ENCODE measurements at regions not wholly inside any gene's neighbourhood (a gene's known extent, or its start where the extent isn't known, plus 50 kb on each side); places are given as distances from the start of the nearest gene placed in this dataset.

GRCh38 chr17:77810536-77810935 lies 148.0 kb upstream of the TNRC6C start:
- H3K9me3 ChIP-seq (ENCODE audit: insufficient read depth in 2 of 2, low read depth in 1 of 2, low read length in 1 of 2): no peaks in the 10 kb centered on the region
- TF ChIP-seq POLR2AphosphoS5 (IDR thresholded peaks at IDR 0.05; ENCODE audit: low read depth, low read length) (no peak), JUND (IDR thresholded peaks at IDR 0.05; ENCODE audit: low read length) (peak; percentile 69; the same call in 1 of the 2 replicates), SAP30 (IDR thresholded peaks at IDR 0.05; ENCODE audit: insufficient read depth, insufficient replicate concordance, low read length) (no peak), TEAD4 (IDR thresholded peaks at IDR 0.05; ENCODE audit: low read depth, low read length) (0 out of 2 replicates have a peak, but pooled peaks have one; percentile 49), CTCF (IDR thresholded peaks at IDR 0.05; ENCODE audit: control extremely low read depth in 1 of 3, insufficient read depth in 1 of 3, low read depth in 1 of 3, low read length in 3 of 3) (no peak), POU5F1 (IDR thresholded peaks at IDR 0.05; ENCODE audit: low read depth, low read length) (peak; percentile 94)
- H3K9ac ChIP-seq (replicated peaks in 1 of 4; ENCODE audit: extremely low read depth in 1 of 4, low read depth in 3 of 4, low read length in 3 of 4): no peak overlapping the region
- FAIRE-seq (no peak), DNase-seq (ENCODE audit: low read depth in 1 of 2, low spot score in 2 of 2) (no peak)
- peaks cover 0 to 5% of the 10 kb centered on the region in 2 experiments for H4K20me1 ChIP-seq (replicated peaks in 1 of 2; ENCODE audit: control insufficient read depth in 1 of 2, insufficient read depth in 2 of 2, low read length in 2 of 2)
- H3K4me3 ChIP-seq (ENCODE audit: extremely low read depth in 1 of 4, insufficient read depth in 2 of 4, low read depth in 3 of 4, low read length in 4 of 4): no peak overlapping the region
- no peak overlapping the region for H2BK15ac ChIP-seq (ENCODE audit: low read length)
- no peak overlapping the region for H2AFZ ChIP-seq (ENCODE audit: low read length)
- no peaks in the 10 kb centered on the region for H3K79me2 ChIP-seq (ENCODE audit: control insufficient read depth in 1 of 2, insufficient read depth in 2 of 2, low read length in 2 of 2)
- H3K14ac ChIP-seq (ENCODE audit: insufficient read length): no peak overlapping the region
- H3K36me3 ChIP-seq (ENCODE audit: control insufficient read depth in 2 of 4, insufficient read depth in 4 of 4, low read length in 3 of 4): no peaks in the 10 kb centered on the region
- no peak overlapping the region for H4K5ac ChIP-seq (ENCODE audit: insufficient read length, low read depth, low read length)
- H3K27me3 ChIP-seq (replicated peaks in 1 of 4; ENCODE audit: control insufficient read depth in 3 of 4, extremely low read depth in 1 of 4, insufficient read depth in 3 of 4, low read length in 3 of 4): no peaks in the 10 kb centered on the region
- no peak overlapping the region for H2BK120ac ChIP-seq (replicated peaks; ENCODE audit: low read depth, low read length)
- POLR2A ChIA-PET (ENCODE audit: partially characterized antibody): interaction anchor here (0.6 to 1.6 kb wide), 4 partner anchors 9 to 831 kb away, joined by 3 to 6 read pairs (median 3); no protein-coding TSS in a partner anchor
- H3K4ac ChIP-seq (replicated peaks; ENCODE audit: insufficient read length, low read depth, low read length): no peak overlapping the region
- no peak overlapping the region for H3K56ac ChIP-seq (replicated peaks; ENCODE audit: insufficient read length, low read depth, low read length)
- H3K18ac ChIP-seq (ENCODE audit: extremely low read depth, low read length): 0 out of 2 replicates have a peak overlapping the region, but pooled peaks have one; percentile 4
- H2BK20ac ChIP-seq (ENCODE audit: low read length): peak overlapping the region; percentile 77; the same call in 1 of the 2 replicates
- H4K8ac ChIP-seq (ENCODE audit: extremely low read depth, insufficient read depth, low read length): no peak overlapping the region
- CTCF ChIA-PET (ENCODE audit: partially characterized antibody): interaction anchor here (0.7 kb wide), 1 partner anchor 196 kb away, joined by 4 read pairs; no protein-coding TSS in a partner anchor
- WGBS, 2 experiments (ENCODE audit: extremely low coverage in 1 of 2, insufficient coverage in 1 of 2, insufficient read length in 1 of 2, insufficient replicate concordance in 2 of 2, low coverage in 1 of 2, low lambda C conversion rate in 2 of 2, missing lambda C conversion rate in 1 of 2): 82% methylated on average over 1 of the region's 1 CpG; no CpG with 5 or more reads in 1 of the 2 experiments
- no peak overlapping the region for H3K27ac ChIP-seq (ENCODE audit: low read depth, low read length)
- H2BK5ac ChIP-seq (ENCODE audit: low read depth, low read length): peak overlapping the region; percentile 53; the same call in 1 of the 2 replicates
- no peak overlapping the region for H4K91ac ChIP-seq (replicated peaks; ENCODE audit: insufficient read length, low read length)
- peak overlapping the region; percentile 98; the same call in 1 of the 2 replicates for H2BK12ac ChIP-seq (ENCODE audit: low read depth, low read length)
- peaks cover 3 to 14% (median 9%) of the 10 kb centered on the region in 4 experiments for H3K4me1 ChIP-seq (replicated peaks in 1 of 4; ENCODE audit: control insufficient read depth in 3 of 4, insufficient read depth in 4 of 4, low read length in 3 of 4)
- H2AK5ac ChIP-seq (ENCODE audit: low read depth, low read length): 0 out of 2 replicates have a peak overlapping the region, but pooled peaks have one; percentile 26
- H3K23me2 ChIP-seq (ENCODE audit: low read depth, low read length): peaks cover 7% of the 10 kb centered on the region; the same call in 1 of the 2 replicates
- peak overlapping the region in 1 of 2 experiments; percentile 9; a peak in 1 of 4 replicates for H3K4me2 ChIP-seq (ENCODE audit: insufficient read depth in 1 of 2, low read depth in 2 of 2, low read length in 2 of 2)
- H3K23ac ChIP-seq (ENCODE audit: insufficient read length): no peak overlapping the region
- H3K79me1 ChIP-seq (ENCODE audit: low read depth, low read length): no peaks in the 10 kb centered on the region
